Kidney (tissue), 13 donors: ENCODE measurements at regions not wholly inside any gene's neighbourhood (a gene's known extent, or its start where the extent isn't known, plus 50 kb on each side); places are given as distances from the start of the nearest gene placed in this dataset.

Source experiments
- DNase-seq, 5 donors: peaks; one replicate each; pipeline ENCODE4 v3.0.0-alpha.2; 2013 to 2020
- FAIRE-seq: peaks from 2 replicates; lab custom pipeline; 2012; peaks lifted over from hg19 to GRCh38; lab: Jason Lieb, UNC
- H3K27ac ChIP-seq, 2 donors: one replicate each; pipeline ENCODE4 v1.7.0; 2013; ENCODE audit warnings: low read depth in 2 of 2, low read length in 2 of 2, inconsistent platforms in 1 of 2
- H3K27me3 ChIP-seq: one replicate; pipeline ENCODE4 v1.7.1; 2013; ENCODE audit warnings: low read length, inconsistent platforms; ENCODE audit not compliant: control insufficient read depth, insufficient read depth
- H3K36me3 ChIP-seq, 3 donors: one replicate each; pipeline versions ENCODE4 v1.7.0 to v1.7.1; 2013; ENCODE audit warnings: low read length in 3 of 3, control low read depth in 1 of 3, inconsistent platforms in 1 of 3; ENCODE audit not compliant: insufficient read depth in 3 of 3, control insufficient read depth in 2 of 3
- H3K4me1 ChIP-seq, 3 donors: one replicate each; pipeline versions ENCODE4 v1.7.0 to v1.7.1; 2013; ENCODE audit warnings: low read length in 3 of 3, inconsistent platforms in 1 of 3, low read depth in 1 of 3; ENCODE audit not compliant: control insufficient read depth in 2 of 3, insufficient read depth in 2 of 3
- H3K4me3 ChIP-seq, 3 donors: one replicate each; pipeline versions ENCODE4 v1.7.0 to v1.8.1; 2013; ENCODE audit warnings: low read length in 3 of 3, control low read depth in 1 of 3, inconsistent platforms in 1 of 3
- H3K9ac ChIP-seq, 3 donors: one replicate each; pipeline versions ENCODE4 v1.7.0 to v1.7.1; 2013; ENCODE audit warnings: low read length in 3 of 3, control low read depth in 1 of 3, inconsistent platforms in 1 of 3
- H3K9me3 ChIP-seq, 3 donors: one replicate each; pipeline versions ENCODE4 v1.7.0 to v1.7.1; 2013; ENCODE audit warnings: low read length in 3 of 3, control low read depth in 1 of 3, inconsistent platforms in 1 of 3; ENCODE audit not compliant: control insufficient read depth in 2 of 3, insufficient read depth in 1 of 3
- CTCF ChIP-seq: IDR thresholded peaks from 3 replicates; pipeline ENCODE4 v1.5.1; 2012; ENCODE audit warnings: mild to moderate bottlenecking, moderate library complexity, borderline replicate concordance; ENCODE audit not compliant: insufficient read depth; ENCODE audit errors: extremely low read depth
- intact Hi-C: fragments of 100-400 bp; cut with DNase I; formaldehyde crosslinking; loops from one replicate; pipeline ENCODE4 v1.11.1; 2022
- donor health status: control.
- donor health status: control.
- donor health status: control.
- donor health status: control.
- donor health status: control.
- donor health status: DM: yes; HTN: yes; CAD: no.
- donor health status: Normal renal cell carcinoma (clear cell type).

- DNase-seq = peak in 2 of 5 donors; percentile 38 to 51
- Histone ChIP-seq H3K36me3 (no peaks in the 10 kb centered on the region), H3K4me3 (no peak overlapping the region), H3K4me1 (peaks cover 0 to 5% (median 3%) of the 10 kb centered on the region in 3 donors), H3K27me3 (no peaks in the 10 kb centered on the region), H3K9me3 (no peaks in the 10 kb centered on the region), H3K27ac (no peak overlapping the region), H3K9ac (no peak overlapping the region)
- intact Hi-C loops = no loop called here
- peak; percentile 21 for FAIRE-seq
- TF ChIP-seq CTCF = no peak
Observed at GRCh38 chr18:45173799-45174519, 441.3 kb upstream of the SLC14A2 start.

GRCh38 chr18:45174629-45175136, 440.6 kb upstream of the SLC14A2 start:
- FAIRE-seq = no peak
- no peaks in the 10 kb centered on the region for H3K9me3 ChIP-seq
- no peak overlapping the region for H3K27ac ChIP-seq
- H3K36me3 ChIP-seq = no peaks in the 10 kb centered on the region
- H3K4me1 ChIP-seq = peaks cover 0 to 5% (median 3%) of the 10 kb centered on the region in 3 donors
- H3K9ac ChIP-seq = no peak overlapping the region
- DNase-seq = peak in 1 of 5 donors; percentile 34
- intact Hi-C loops = no loop called here
- no peaks in the 10 kb centered on the region for H3K27me3 ChIP-seq
- TF ChIP-seq CTCF = no peak
- no peak overlapping the region for H3K4me3 ChIP-seq

- no peak overlapping the region for H3K9ac ChIP-seq
- H3K4me3 ChIP-seq = no peak overlapping the region
- TF ChIP-seq CTCF = no peak
- no peaks in the 10 kb centered on the region for H3K9me3 ChIP-seq
- intact Hi-C loops = no loop called here
- DNase-seq (peak in 1 of 5 donors; percentile 7), FAIRE-seq (no peak)
- no peaks in the 10 kb centered on the region for H3K36me3 ChIP-seq
- H3K4me1 ChIP-seq = peaks cover 0 to 5% (median 3%) of the 10 kb centered on the region in 3 donors
- H3K27ac ChIP-seq = no peak overlapping the region
- no peaks in the 10 kb centered on the region for H3K27me3 ChIP-seq
Observed at GRCh38 chr18:45175511-45175910, 439.8 kb upstream of the SLC14A2 start.
